ENCODE measurements at regions not wholly inside any gene's neighbourhood (a gene's known extent, or its start where the extent isn't known, plus 50 kb on each side); places are given as distances from the start of the nearest gene placed in this dataset.

GRCh38 chr9:7227951-7228350, 470.2 kb downstream of the KDM4C start:
- no peak for TF ChIP-seq CTCF (IDR thresholded peaks at IDR 0.05; ENCODE audit: insufficient read depth, low read length, poor library complexity, severe bottlenecking)
- TF ChIP-seq EZH2phosphoT487 (conservative IDR thresholded peaks at IDR 0.05; ENCODE audit: low read length) = no peak

Measured in SU-DHL-6 (cell line).